ENCODE measurements at regions not wholly inside any gene's neighbourhood (a gene's known extent, or its start where the extent isn't known, plus 50 kb on each side); places are given as distances from the start of the nearest gene placed in this dataset.

- no peak overlapping the region for H3K4me3 ChIP-seq (ENCODE audit: low read length)
- H3K4me1 ChIP-seq (ENCODE audit: insufficient read depth, low read length) = no peaks in the 10 kb centered on the region
- H3K27me3 ChIP-seq (ENCODE audit: insufficient read depth, low read length) = no peaks in the 10 kb centered on the region
- H3K9me3 ChIP-seq (ENCODE audit: low read depth, low read length) = no peaks in the 10 kb centered on the region
Measured at GRCh38 chr11:128105511-128105910, 481.8 kb downstream of the ETS1 start.

DNA sequence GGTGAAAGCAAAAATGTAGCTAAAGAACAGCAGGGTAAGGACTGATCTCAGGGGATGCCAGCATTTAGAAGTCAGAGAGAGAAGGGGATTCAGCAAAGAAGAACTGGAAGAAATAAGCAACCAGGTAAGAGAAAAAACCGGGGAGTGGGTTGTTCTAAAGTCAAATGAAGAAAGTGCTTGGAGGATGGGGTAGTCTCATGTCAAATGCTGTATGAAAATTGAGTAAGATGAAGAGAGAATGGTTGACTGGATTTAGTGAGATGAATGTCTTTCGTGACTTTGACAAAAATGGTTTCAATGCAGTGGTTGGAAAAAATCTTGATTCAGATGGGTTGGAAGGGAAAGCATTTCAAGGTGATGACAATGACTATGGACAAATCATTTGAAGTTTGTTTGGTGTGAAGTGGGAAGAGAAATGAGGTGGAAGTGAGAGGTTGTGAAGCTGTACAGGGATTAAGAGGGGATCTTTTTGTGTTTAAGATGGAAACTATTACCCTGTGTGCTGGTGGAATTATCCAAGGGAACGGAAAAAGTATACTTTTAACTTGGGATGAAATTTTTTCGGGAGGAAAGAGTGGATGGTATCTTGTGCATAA, 484.0 kb downstream of the ETS1 start:
- Histone ChIP-seq H3K27me3 (ENCODE audit: insufficient read depth, low read length) (no peaks in the 10 kb centered on the region), H3K4me1 (ENCODE audit: insufficient read depth, low read length) (no peaks in the 10 kb centered on the region), H3K4me3 (ENCODE audit: low read length) (no peak overlapping the region), H3K9me3 (ENCODE audit: low read depth, low read length) (no peaks in the 10 kb centered on the region)

DNA sequence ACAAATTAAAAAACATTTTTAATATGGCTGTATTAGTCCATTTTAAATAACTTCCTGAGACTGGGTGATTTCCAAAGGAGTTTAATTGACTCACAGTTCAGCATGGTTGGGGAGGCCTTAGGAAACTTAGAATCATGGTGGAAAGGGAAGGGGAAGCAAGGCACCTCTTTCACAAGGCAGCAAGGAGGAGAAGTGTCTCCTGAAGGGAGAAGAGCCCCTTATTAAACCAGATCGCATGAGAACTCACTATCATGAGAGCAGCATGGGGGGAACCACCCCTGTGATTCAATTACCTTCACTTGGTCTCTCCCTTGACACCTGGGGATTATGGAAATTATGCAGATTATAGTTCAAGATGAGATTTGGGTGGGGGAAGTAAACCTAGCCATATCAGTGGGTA, 488.6 kb downstream of the ETS1 start:
- Histone ChIP-seq H3K9me3 (ENCODE audit: low read depth, low read length) (no peaks in the 10 kb centered on the region), H3K4me3 (ENCODE audit: low read length) (no peak overlapping the region), H3K27me3 (ENCODE audit: insufficient read depth, low read length) (no peaks in the 10 kb centered on the region), H3K4me1 (ENCODE audit: insufficient read depth, low read length) (no peaks in the 10 kb centered on the region)

- Histone ChIP-seq H3K4me3 (ENCODE audit: low read length) (no peak overlapping the region), H3K9me3 (ENCODE audit: low read depth, low read length) (no peaks in the 10 kb centered on the region), H3K4me1 (ENCODE audit: insufficient read depth, low read length) (no peaks in the 10 kb centered on the region), H3K27me3 (ENCODE audit: insufficient read depth, low read length) (no peaks in the 10 kb centered on the region)
Measured at GRCh38 chr11:128095466-128095981, 491.8 kb downstream of the ETS1 start.

DNA sequence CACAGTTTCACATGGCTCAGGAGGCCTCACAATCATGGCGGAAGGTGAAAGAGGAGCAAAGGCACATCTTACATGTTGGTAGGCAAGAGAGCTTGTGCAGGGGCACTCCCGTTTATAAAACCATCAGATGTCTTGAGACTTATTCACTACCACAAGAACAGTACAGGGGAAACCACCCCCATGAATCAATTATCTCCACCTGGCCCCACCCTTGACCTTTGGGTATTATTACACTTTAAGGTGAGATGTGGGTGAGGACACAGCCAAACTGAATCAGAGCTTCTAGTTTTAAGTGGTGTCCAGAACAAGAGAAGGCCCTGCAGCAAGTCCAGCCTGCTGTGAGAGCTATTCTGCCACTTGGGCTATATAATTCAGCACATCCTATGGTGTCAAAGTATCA, 493.7 kb downstream of the ETS1 start:
- H3K9me3 ChIP-seq (ENCODE audit: low read depth, low read length) = peaks cover 9% of the 10 kb centered on the region
- no peaks in the 10 kb centered on the region for H3K27me3 ChIP-seq (ENCODE audit: insufficient read depth, low read length)
- H3K4me3 ChIP-seq (ENCODE audit: low read length) = no peak overlapping the region
- no peaks in the 10 kb centered on the region for H3K4me1 ChIP-seq (ENCODE audit: insufficient read depth, low read length)

GRCh38 chr11:128089962-128090361, 497.4 kb downstream of the ETS1 start:
- H3K4me3 ChIP-seq (ENCODE audit: low read length) = no peak overlapping the region
- H3K27me3 ChIP-seq (ENCODE audit: insufficient read depth, low read length) = no peaks in the 10 kb centered on the region
- peaks cover 5% of the 10 kb centered on the region for H3K4me1 ChIP-seq (ENCODE audit: insufficient read depth, low read length)
- peaks cover 9% of the 10 kb centered on the region for H3K9me3 ChIP-seq (ENCODE audit: low read depth, low read length)

DNA sequence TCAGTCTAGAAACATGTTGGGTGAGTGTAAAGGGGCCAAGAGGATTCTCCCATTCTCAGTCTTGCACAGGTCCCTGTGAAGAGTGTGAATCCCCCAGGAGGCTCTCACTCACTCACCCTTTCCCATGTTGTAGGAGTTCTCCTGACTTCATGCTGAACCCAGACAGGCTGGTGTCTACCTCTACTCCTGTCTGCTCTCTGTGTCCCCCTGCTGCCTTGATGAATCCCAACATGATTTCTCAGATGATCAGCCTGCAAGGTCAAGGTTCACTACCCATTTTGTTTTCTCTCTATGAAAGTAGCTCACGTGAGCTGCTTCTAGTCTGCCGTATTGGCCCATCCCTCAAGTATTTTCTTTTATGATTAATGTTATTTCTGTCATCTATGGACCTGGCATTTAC, 500.6 kb downstream of the ETS1 start:
- no peak overlapping the region for H3K4me3 ChIP-seq (ENCODE audit: low read length)
- peaks cover 14% of the 10 kb centered on the region for H3K9me3 ChIP-seq (ENCODE audit: low read depth, low read length)
- peaks cover 5% of the 10 kb centered on the region for H3K4me1 ChIP-seq (ENCODE audit: insufficient read depth, low read length)
- no peaks in the 10 kb centered on the region for H3K27me3 ChIP-seq (ENCODE audit: insufficient read depth, low read length)

- Histone ChIP-seq H3K4me3 (ENCODE audit: low read length) (no peak overlapping the region), H3K27me3 (ENCODE audit: insufficient read depth, low read length) (no peaks in the 10 kb centered on the region), H3K9me3 (ENCODE audit: low read depth, low read length) (peaks cover 13% of the 10 kb centered on the region), H3K4me1 (ENCODE audit: insufficient read depth, low read length) (peaks cover 5% of the 10 kb centered on the region)
Measured at GRCh38 chr11:128085276-128085675, 502.1 kb downstream of the ETS1 start.

GRCh38 chr11:128082574-128082973, 504.8 kb downstream of the ETS1 start:
- Histone ChIP-seq H3K27me3 (ENCODE audit: insufficient read depth, low read length) (no peaks in the 10 kb centered on the region), H3K4me1 (ENCODE audit: insufficient read depth, low read length) (peaks cover 5% of the 10 kb centered on the region), H3K4me3 (ENCODE audit: low read length) (no peak overlapping the region), H3K9me3 (ENCODE audit: low read depth, low read length) (peaks cover 5% of the 10 kb centered on the region)

DNA sequence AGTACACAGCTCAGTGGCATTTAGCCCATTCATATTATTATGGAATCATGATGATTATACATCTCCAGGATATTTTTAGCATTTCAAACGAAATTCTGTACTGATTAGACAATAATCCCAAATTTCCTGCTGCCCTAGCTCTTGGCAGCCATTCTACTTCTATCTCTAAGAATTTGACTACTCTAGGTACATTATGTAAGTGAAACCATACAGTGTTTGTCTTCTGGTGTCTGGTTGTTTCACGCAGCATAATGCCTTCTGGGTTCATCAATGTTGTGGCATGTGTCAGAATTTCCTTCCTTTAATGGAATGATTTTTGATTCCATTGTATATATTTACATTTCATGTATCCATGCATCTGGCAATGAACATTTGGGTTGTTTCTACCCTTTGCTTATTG, 517.7 kb downstream of the ETS1 start:
- no peaks in the 10 kb centered on the region for H3K4me1 ChIP-seq (ENCODE audit: insufficient read depth, low read length)
- no peaks in the 10 kb centered on the region for H3K9me3 ChIP-seq (ENCODE audit: low read depth, low read length)
- no peak overlapping the region for H3K4me3 ChIP-seq (ENCODE audit: low read length)
- H3K27me3 ChIP-seq (ENCODE audit: insufficient read depth, low read length) = no peaks in the 10 kb centered on the region

DNA sequence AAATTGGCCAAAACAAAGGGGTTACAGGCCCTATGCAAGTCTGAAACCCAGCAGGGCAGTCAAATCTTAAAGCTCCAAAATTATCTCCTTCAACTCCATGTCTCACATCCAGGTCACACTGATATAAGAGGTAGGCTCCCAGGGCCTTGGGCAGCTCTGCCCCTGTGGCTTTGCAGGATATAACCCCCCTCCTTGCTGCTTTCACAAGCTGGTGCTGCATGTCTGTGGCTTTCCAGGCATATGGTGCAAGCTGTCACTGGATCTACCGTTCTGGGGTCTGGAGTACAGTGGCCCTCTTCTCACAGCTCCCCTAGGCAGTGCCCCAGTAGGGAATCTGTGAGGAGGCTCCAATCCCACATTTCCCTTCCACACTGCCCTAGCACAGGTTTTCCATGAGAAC, 519.6 kb downstream of the ETS1 start:
- H3K27me3 ChIP-seq (ENCODE audit: insufficient read depth, low read length) = no peaks in the 10 kb centered on the region

DNA sequence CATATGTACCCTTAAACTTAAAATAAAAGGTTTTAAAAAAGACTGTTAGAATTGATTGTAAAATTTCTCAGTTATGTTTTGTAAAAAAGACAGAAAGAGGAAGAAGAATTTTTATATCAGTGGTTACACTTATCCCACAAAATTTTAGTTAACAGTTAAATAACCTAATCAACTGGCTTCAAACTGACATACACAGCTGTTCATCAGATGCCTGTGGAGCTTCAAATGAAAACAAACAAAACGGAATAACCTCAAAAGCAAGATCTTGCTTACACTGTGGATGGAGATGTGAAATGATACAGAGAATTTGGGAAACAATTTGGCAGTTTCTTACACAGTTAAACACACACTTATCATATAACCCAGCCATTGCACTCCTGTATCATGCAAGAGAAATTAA, 521.0 kb downstream of the ETS1 start:
- no peaks in the 10 kb centered on the region for H3K4me1 ChIP-seq (ENCODE audit: insufficient read depth, low read length)
- H3K4me3 ChIP-seq (ENCODE audit: low read length) = no peak overlapping the region
- no peaks in the 10 kb centered on the region for H3K27me3 ChIP-seq (ENCODE audit: insufficient read depth, low read length)
- peaks cover 4% of the 10 kb centered on the region for H3K9me3 ChIP-seq (ENCODE audit: low read depth, low read length)

More for the DNA sequence above, 519.6 kb downstream of the ETS1 start:
- Histone ChIP-seq H3K4me1 (ENCODE audit: insufficient read depth, low read length) (no peaks in the 10 kb centered on the region), H3K4me3 (ENCODE audit: low read length) (no peak overlapping the region), H3K9me3 (ENCODE audit: low read depth, low read length) (peaks cover 4% of the 10 kb centered on the region)

DNA sequence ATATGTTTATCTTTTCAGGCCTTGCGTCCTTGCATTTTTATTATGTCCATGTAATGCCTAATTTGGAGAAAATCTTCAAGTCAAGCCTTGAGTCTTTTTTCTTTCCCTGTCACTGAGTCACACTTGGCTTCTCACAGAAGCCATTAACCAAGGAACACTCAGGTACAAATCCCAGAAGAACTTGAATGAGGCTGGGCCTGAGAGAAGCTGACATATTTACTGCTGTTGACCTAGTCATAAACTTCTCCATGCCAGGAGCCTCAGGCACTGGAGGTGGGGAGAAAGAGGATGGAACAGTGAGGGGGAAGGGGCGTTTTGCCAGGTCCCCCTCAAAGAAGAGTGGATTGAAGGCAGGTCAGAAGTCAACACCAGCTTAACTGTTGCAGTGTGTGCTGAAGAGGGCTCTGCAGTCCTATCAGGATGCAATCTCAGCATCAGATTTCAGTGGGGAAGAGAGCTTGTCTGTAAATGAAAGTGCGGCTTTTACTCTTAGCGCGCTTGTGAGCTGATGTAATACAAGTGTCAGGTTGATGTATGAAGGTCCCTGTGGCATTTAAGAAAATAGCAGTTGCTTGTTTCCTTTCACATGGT, 526.0 kb downstream of the ETS1 start:
- Histone ChIP-seq H3K9me3 (ENCODE audit: low read depth, low read length) (peaks cover 4% of the 10 kb centered on the region), H3K27me3 (ENCODE audit: insufficient read depth, low read length) (no peaks in the 10 kb centered on the region), H3K4me1 (ENCODE audit: insufficient read depth, low read length) (peaks cover 4% of the 10 kb centered on the region), H3K4me3 (ENCODE audit: low read length) (no peak overlapping the region)

DNA sequence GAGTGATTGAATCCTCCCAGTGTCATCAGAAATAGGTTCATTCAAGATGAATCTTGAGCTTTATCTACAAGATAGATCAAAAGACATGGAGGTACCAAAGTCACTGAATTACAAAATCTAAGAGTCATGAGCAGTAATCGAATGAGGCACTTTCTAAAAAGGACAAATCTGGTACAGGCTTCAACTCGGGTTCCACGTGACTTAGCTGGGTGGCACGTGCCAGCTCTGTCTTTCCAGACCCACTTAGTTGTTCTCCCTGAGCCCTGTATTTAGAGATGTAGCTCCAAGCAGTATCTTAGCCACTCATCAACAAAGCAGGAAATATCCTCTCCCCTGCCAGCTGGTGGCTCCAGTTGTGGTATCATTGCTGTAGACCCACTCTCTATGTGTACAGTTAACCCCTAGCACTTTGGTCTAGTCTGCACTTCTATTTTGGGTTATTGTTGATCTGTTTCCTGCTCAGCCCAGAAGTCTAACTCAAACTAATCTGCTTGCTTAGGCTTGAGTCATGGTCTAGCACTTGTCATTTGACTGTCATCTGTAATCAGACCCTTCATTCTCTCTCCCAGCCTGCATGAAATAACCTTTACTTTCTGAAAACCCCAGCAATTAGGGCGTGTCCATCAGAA, 528.7 kb downstream of the ETS1 start:
- H3K4me1 ChIP-seq (ENCODE audit: insufficient read depth, low read length) = peaks cover 17% of the 10 kb centered on the region
- H3K27me3 ChIP-seq (ENCODE audit: insufficient read depth, low read length) = no peaks in the 10 kb centered on the region
- H3K4me3 ChIP-seq (ENCODE audit: low read length) = no peak overlapping the region

GRCh38 chr11:128057786-128058395, 529.5 kb downstream of the ETS1 start:
- Histone ChIP-seq H3K4me3 (ENCODE audit: low read length) (no peak overlapping the region), H3K9me3 (ENCODE audit: low read depth, low read length) (no peaks in the 10 kb centered on the region), H3K27me3 (ENCODE audit: insufficient read depth, low read length) (no peaks in the 10 kb centered on the region), H3K4me1 (ENCODE audit: insufficient read depth, low read length) (peaks cover 25% of the 10 kb centered on the region)

More for the DNA sequence above, 528.7 kb downstream of the ETS1 start:
- peaks cover 1% of the 10 kb centered on the region for H3K9me3 ChIP-seq (ENCODE audit: low read depth, low read length)

Measured in mononuclear cell (primary cell).